ENCODE measurements at regions not wholly inside any gene's neighbourhood (a gene's known extent, or its start where the extent isn't known, plus 50 kb on each side); places are given as distances from the start of the nearest gene placed in this dataset.

GRCh38 chr6:2439082-2439481 is 193.7 kb upstream of the GMDS start:
- TF ChIP-seq EZH2 (IDR thresholded peaks at IDR 0.05; ENCODE audit: borderline replicate concordance) (no peak), CTCF (IDR thresholded peaks at IDR 0.05; ENCODE audit: poor library complexity) (no peak)

All from hepatocyte (in vitro differentiated cells).